Mammary epithelial cell (primary cell): ENCODE measurements at regions not wholly inside any gene's neighbourhood (a gene's known extent, or its start where the extent isn't known, plus 50 kb on each side); places are given as distances from the start of the nearest gene placed in this dataset.

Experiments
- EZH2 ChIP-seq: IDR thresholded peaks from 2 replicates; pipeline ENCODE4 v1.6.1; 2012; ENCODE audit warnings: low read length, inconsistent platforms, borderline replicate concordance
- TF ChIP-seq, protein P1 (sequence below), 2 donors: IDR thresholded peaks in 1 of 2; conservative IDR thresholded peaks in 1 of 2; 2 replicates each; pipeline ENCODE4 v1.5.1; 2011 to 2012; ENCODE audit warnings: inconsistent platforms in 2 of 2, low read length in 2 of 2, mild to moderate bottlenecking in 2 of 2, control low read depth in 1 of 2, low read depth in 1 of 2; ENCODE audit not compliant: insufficient read depth in 1 of 2; ENCODE audit errors: extremely low read depth in 1 of 2

DNA sequence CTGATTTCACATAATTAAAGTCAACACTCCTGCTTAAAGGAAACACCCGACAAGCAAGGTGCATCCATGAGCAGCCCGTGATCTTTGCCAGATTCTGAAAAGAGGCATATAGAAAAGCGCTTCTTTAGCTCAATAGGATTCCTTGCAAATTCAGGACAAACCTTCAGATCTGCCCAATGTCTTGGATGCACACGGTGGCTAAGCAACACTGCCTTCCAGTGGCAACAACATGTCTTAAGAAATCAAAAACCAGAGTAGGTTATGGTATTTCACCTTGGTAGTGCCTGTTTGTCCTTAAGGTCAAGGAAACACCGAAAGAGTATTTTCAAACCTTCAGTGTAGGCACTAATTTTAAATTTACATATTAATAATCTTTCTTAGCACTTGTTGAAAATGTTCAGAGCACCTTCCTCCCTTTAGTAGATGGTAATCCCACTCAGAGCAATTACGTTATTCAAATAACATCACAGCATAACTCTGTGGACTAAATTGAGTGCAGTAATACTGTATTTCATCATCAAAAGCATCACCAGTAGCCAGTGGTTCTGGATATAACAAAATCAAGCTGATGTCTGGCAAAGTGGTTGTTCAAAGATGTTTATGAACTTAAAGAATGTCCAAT, 58.0 kb upstream of the CDKN3 start:
- TF ChIP-seq, protein P1, sequence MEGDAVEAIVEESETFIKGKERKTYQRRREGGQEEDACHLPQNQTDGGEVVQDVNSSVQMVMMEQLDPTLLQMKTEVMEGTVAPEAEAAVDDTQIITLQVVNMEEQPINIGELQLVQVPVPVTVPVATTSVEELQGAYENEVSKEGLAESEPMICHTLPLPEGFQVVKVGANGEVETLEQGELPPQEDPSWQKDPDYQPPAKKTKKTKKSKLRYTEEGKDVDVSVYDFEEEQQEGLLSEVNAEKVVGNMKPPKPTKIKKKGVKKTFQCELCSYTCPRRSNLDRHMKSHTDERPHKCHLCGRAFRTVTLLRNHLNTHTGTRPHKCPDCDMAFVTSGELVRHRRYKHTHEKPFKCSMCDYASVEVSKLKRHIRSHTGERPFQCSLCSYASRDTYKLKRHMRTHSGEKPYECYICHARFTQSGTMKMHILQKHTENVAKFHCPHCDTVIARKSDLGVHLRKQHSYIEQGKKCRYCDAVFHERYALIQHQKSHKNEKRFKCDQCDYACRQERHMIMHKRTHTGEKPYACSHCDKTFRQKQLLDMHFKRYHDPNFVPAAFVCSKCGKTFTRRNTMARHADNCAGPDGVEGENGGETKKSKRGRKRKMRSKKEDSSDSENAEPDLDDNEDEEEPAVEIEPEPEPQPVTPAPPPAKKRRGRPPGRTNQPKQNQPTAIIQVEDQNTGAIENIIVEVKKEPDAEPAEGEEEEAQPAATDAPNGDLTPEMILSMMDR (conservative IDR thresholded peaks at IDR 0.05 in 1 of 2, IDR thresholded peaks at IDR 0.05 in 1 of 2; ENCODE audit: extremely low read depth in 1 of 2, insufficient read depth in 1 of 2, low read depth in 1 of 2, low read length in 2 of 2), result peak; percentile 77 to 78
- TF ChIP-seq EZH2, result no peak
